ENCODE measurements at regions not wholly inside any gene's neighbourhood (a gene's known extent, or its start where the extent isn't known, plus 50 kb on each side); places are given as distances from the start of the nearest gene placed in this dataset.

DNA sequence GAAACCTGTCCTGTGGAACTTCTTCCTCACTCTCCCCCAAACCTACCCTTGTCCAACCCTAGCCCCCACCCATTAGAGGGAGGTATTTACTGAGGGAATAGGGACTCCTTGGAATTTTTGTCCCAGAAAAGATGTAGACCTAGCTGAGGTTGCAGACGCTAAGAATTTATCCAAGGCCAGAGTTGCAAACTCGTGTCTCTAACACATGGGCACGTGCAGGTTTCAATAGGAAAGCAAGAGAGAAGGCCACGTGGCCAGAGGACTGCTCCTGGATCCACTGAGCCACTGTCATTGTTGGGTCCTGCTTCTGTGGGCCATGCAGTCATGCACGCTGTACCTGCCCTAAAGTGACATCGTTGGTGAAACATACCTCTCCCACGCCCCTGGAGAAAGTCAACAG is 243.4 kb upstream of the KCNG1 start:
- no peak for ATAC-seq
- TF ChIP-seq TCF4 (CRISPR knock-in tag; IDR thresholded peaks at IDR 0.05; ENCODE audit: borderline replicate concordance) (no peak), BACH2 (CRISPR knock-in tag; IDR thresholded peaks at IDR 0.05; ENCODE audit: borderline replicate concordance) (no peak), CSDC2 (CRISPR knock-in tag; IDR thresholded peaks at IDR 0.05) (no peak), ZFP30 (CRISPR knock-in tag; IDR thresholded peaks at IDR 0.05) (no peak), GLIS3 (CRISPR knock-in tag; IDR thresholded peaks at IDR 0.05) (no peak), ZNF70 (CRISPR knock-in tag; IDR thresholded peaks at IDR 0.05) (no peak), TOX (CRISPR knock-in tag; IDR thresholded peaks at IDR 0.05; ENCODE audit: borderline replicate concordance) (no peak), ZNF8 (CRISPR knock-in tag; IDR thresholded peaks at IDR 0.05) (no peak), ZFP3 (CRISPR knock-in tag; IDR thresholded peaks at IDR 0.05) (no peak), ZNF565 (CRISPR knock-in tag; conservative IDR thresholded peaks at IDR 0.05; ENCODE audit: low read depth) (no peak), OSR1 (CRISPR knock-in tag; IDR thresholded peaks at IDR 0.05) (no peak), ARNTL (CRISPR knock-in tag; IDR thresholded peaks at IDR 0.05; ENCODE audit: borderline replicate concordance, low read depth) (no peak)
- TF ChIP-seq, protein P1, sequence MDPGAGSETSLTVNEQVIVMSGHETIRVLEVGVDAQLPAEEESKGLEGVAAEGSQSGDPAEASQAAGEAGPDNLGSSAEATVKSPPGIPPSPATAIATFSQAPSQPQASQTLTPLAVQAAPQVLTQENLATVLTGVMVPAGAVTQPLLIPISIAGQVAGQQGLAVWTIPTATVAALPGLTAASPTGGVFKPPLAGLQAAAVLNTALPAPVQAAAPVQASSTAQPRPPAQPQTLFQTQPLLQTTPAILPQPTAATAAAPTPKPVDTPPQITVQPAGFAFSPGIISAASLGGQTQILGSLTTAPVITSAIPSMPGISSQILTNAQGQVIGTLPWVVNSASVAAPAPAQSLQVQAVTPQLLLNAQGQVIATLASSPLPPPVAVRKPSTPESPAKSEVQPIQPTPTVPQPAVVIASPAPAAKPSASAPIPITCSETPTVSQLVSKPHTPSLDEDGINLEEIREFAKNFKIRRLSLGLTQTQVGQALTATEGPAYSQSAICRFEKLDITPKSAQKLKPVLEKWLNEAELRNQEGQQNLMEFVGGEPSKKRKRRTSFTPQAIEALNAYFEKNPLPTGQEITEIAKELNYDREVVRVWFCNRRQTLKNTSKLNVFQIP (CRISPR knock-in tag; IDR thresholded peaks at IDR 0.05; ENCODE audit: borderline replicate concordance, low read depth): no peak
- TF ChIP-seq, protein P2, sequence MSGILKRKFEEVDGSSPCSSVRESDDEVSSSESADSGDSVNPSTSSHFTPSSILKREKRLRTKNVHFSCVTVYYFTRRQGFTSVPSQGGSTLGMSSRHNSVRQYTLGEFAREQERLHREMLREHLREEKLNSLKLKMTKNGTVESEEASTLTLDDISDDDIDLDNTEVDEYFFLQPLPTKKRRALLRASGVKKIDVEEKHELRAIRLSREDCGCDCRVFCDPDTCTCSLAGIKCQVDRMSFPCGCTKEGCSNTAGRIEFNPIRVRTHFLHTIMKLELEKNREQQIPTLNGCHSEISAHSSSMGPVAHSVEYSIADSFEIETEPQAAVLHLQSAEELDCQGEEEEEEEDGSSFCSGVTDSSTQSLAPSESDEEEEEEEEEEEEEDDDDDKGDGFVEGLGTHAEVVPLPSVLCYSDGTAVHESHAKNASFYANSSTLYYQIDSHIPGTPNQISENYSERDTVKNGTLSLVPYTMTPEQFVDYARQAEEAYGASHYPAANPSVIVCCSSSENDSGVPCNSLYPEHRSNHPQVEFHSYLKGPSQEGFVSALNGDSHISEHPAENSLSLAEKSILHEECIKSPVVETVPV (CRISPR knock-in tag; IDR thresholded peaks at IDR 0.05): no peak

DNA sequence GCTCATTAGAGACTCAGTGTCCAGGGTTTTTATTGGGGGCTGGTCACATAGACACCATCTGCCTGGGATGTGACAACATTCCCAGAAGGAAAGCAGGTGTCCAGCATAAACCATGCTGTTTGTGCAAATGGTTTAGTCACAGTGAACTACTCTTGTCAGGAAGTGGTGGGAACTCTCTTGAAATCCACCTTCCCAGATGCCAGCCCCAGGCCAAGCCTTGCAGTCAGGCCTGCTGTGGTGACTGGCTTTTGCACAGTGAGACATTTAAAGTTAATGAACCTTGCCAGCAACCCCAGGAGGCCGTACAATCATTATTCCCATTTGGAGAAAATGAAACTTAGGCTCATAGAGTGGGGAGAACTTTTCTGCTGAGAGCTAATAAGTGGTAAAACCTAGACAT is 242.5 kb upstream of the KCNG1 start:
- no peak for ATAC-seq
- TF ChIP-seq, protein P3, sequence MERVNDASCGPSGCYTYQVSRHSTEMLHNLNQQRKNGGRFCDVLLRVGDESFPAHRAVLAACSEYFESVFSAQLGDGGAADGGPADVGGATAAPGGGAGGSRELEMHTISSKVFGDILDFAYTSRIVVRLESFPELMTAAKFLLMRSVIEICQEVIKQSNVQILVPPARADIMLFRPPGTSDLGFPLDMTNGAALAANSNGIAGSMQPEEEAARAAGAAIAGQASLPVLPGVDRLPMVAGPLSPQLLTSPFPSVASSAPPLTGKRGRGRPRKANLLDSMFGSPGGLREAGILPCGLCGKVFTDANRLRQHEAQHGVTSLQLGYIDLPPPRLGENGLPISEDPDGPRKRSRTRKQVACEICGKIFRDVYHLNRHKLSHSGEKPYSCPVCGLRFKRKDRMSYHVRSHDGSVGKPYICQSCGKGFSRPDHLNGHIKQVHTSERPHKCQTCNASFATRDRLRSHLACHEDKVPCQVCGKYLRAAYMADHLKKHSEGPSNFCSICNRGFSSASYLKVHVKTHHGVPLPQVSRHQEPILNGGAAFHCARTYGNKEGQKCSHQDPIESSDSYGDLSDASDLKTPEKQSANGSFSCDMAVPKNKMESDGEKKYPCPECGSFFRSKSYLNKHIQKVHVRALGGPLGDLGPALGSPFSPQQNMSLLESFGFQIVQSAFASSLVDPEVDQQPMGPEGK (CRISPR knock-in tag; IDR thresholded peaks at IDR 0.05; ENCODE audit: borderline replicate concordance): no peak
- TF ChIP-seq, protein P4, sequence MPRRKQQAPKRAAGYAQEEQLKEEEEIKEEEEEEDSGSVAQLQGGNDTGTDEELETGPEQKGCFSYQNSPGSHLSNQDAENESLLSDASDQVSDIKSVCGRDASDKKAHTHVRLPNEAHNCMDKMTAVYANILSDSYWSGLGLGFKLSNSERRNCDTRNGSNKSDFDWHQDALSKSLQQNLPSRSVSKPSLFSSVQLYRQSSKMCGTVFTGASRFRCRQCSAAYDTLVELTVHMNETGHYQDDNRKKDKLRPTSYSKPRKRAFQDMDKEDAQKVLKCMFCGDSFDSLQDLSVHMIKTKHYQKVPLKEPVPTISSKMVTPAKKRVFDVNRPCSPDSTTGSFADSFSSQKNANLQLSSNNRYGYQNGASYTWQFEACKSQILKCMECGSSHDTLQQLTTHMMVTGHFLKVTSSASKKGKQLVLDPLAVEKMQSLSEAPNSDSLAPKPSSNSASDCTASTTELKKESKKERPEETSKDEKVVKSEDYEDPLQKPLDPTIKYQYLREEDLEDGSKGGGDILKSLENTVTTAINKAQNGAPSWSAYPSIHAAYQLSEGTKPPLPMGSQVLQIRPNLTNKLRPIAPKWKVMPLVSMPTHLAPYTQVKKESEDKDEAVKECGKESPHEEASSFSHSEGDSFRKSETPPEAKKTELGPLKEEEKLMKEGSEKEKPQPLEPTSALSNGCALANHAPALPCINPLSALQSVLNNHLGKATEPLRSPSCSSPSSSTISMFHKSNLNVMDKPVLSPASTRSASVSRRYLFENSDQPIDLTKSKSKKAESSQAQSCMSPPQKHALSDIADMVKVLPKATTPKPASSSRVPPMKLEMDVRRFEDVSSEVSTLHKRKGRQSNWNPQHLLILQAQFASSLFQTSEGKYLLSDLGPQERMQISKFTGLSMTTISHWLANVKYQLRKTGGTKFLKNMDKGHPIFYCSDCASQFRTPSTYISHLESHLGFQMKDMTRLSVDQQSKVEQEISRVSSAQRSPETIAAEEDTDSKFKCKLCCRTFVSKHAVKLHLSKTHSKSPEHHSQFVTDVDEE (CRISPR knock-in tag; IDR thresholded peaks at IDR 0.05): no peak
- TF ChIP-seq TOX (CRISPR knock-in tag; IDR thresholded peaks at IDR 0.05; ENCODE audit: borderline replicate concordance) (no peak), TCF4 (CRISPR knock-in tag; IDR thresholded peaks at IDR 0.05; ENCODE audit: borderline replicate concordance) (no peak), ARNTL (CRISPR knock-in tag; IDR thresholded peaks at IDR 0.05; ENCODE audit: borderline replicate concordance, low read depth) (no peak)
- TF ChIP-seq, protein P2 (CRISPR knock-in tag; IDR thresholded peaks at IDR 0.05): no peak

DNA sequence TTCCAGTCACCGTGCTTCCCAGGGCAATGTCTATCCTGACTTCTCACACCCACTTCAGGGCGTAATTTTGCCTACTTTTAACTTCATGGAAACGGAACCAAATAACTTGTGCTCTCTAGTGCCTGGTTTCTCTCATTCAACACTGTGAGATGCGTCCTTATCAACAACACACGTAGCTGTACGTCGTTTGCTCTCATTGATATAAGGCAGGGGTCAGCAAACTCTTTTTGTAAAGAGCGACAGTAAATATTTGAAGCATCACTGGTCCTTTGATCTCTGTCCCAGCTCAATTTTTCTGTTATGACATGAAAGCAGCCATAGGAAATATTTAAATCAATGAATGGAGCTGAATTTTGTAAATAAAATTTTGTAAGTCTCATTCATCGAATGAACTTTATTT is 239.3 kb upstream of the KCNG1 start:
- no peak for ATAC-seq
- TF ChIP-seq, protein P2 (CRISPR knock-in tag; IDR thresholded peaks at IDR 0.05): no peak
- TF ChIP-seq ZC3H10 (CRISPR knock-in tag; IDR thresholded peaks at IDR 0.05) (no peak), ZNF70 (CRISPR knock-in tag; IDR thresholded peaks at IDR 0.05) (no peak), SNAI2 (CRISPR knock-in tag; IDR thresholded peaks at IDR 0.05) (no peak), TOX (CRISPR knock-in tag; IDR thresholded peaks at IDR 0.05; ENCODE audit: borderline replicate concordance) (no peak), BACH2 (CRISPR knock-in tag; IDR thresholded peaks at IDR 0.05; ENCODE audit: borderline replicate concordance) (no peak), OSR1 (CRISPR knock-in tag; IDR thresholded peaks at IDR 0.05) (no peak), ESRRG (CRISPR knock-in tag; IDR thresholded peaks at IDR 0.05) (no peak), GLIS3 (CRISPR knock-in tag; IDR thresholded peaks at IDR 0.05) (no peak)
- TF ChIP-seq, protein P5, sequence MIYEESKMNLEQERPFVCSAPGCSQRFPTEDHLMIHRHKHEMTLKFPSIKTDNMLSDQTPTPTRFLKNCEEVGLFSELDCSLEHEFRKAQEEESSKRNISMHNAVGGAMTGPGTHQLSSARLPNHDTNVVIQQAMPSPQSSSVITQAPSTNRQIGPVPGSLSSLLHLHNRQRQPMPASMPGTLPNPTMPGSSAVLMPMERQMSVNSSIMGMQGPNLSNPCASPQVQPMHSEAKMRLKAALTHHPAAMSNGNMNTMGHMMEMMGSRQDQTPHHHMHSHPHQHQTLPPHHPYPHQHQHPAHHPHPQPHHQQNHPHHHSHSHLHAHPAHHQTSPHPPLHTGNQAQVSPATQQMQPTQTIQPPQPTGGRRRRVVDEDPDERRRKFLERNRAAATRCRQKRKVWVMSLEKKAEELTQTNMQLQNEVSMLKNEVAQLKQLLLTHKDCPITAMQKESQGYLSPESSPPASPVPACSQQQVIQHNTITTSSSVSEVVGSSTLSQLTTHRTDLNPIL (CRISPR knock-in tag; IDR thresholded peaks at IDR 0.05; ENCODE audit: low read depth): no peak
- TF ChIP-seq, protein P3 (CRISPR knock-in tag; IDR thresholded peaks at IDR 0.05; ENCODE audit: borderline replicate concordance): no peak

All from SK-N-SH treated with all-trans-retinoic acid at 6 μM for 48 hours (cell line).